Stomach (tissue), 8 donors: ENCODE measurements at regions not wholly inside any gene's neighbourhood (a gene's known extent, or its start where the extent isn't known, plus 50 kb on each side); places are given as distances from the start of the nearest gene placed in this dataset.

Source experiments
- DNase-seq, 2 donors: peaks; one replicate each; pipeline versions ENCODE4 v3.0.0 to v3.0.0-alpha.2; 2013 to 2019
- H3K27ac ChIP-seq, 5 donors: fragments of 200-600 bp in 4 of 5; sonication (generic) in 4 of 5; one replicate each; pipeline ENCODE4 v1.5.1; 2013 to 2019; ENCODE audit warnings: mild to moderate bottlenecking in 1 of 5, moderate library complexity in 1 of 5
- H3K27me3 ChIP-seq, 3 donors: fragments of 200-600 bp; sonication (generic); one replicate each; pipeline ENCODE4 v1.5.1; 2017 to 2019; ENCODE audit warnings: mixed run types in 1 of 3
- H3K36me3 ChIP-seq, 4 donors: fragments of 200-600 bp; sonication (generic); 1 replicate in 3 of 4; 2 replicates in 1 of 4; pipeline ENCODE4 v1.5.1; 2016 to 2019
- H3K4me1 ChIP-seq, 4 donors: fragments of 200-600 bp; sonication (generic); one replicate each; pipeline ENCODE4 v1.5.1; 2016 to 2019
- H3K4me3 ChIP-seq, 4 donors: fragments of 200-600 bp; sonication (generic) in 3 of 4; one replicate each; pipeline ENCODE4 v1.5.1; 2016 to 2019; ENCODE audit warnings: mild to moderate bottlenecking in 1 of 4
- H3K9me3 ChIP-seq, 4 donors: fragments of 200-600 bp; sonication (generic); one replicate each; pipeline ENCODE4 v1.5.1; 2016 to 2019
- EP300 ChIP-seq: sonication (generic); formaldehyde crosslinking; IDR thresholded peaks from one replicate; pipeline ENCODE4 v1.6.1; 2017; ENCODE audit warnings: antibody characterized with exemption
- POLR2A ChIP-seq, 4 donors: fragments of 450-650 bp; IDR thresholded peaks; one replicate each; pipeline ENCODE4 v1.6.1; 2016; ENCODE audit warnings: antibody characterized with exemption in 4 of 4, control low read depth in 2 of 4, mild to moderate bottlenecking in 1 of 4, moderate library complexity in 1 of 4
- POLR2AphosphoS5 ChIP-seq, 3 donors: sonication (generic); formaldehyde crosslinking; IDR thresholded peaks; one replicate each; pipeline ENCODE4 v1.6.1; 2016; ENCODE audit warnings: antibody characterized with exemption in 3 of 3
- WGBS, 5 donors: extraction: QIAGEN DNeasy Blood & Tissue Kit in 3 of 5; methylation state at CpG; one replicate each; pipeline versions ENCODE4 v1.1.5 to v1.1.7; 2013 to 2018; 5-methylcytosine and 5-hydroxymethylcytosine counted together
- intact Hi-C: fragments of 100-400 bp; cut with DNase I; formaldehyde crosslinking; loops from one replicate; pipeline ENCODE4 v1.15.1; 2023; ENCODE audit warnings: low total_unique reads
- TF ChIP-seq, protein P1 (sequence below), 7 experiments: fragments of 450-650 bp in 4 of 7; fragments of 200-600 bp in 3 of 7; sonication (generic) in 3 of 7; IDR thresholded peaks; one replicate each; pipeline ENCODE4 v1.5.1; 2016 to 2019; ENCODE audit warnings: antibody characterized with exemption in 7 of 7, control low read depth in 2 of 7, mild to moderate bottlenecking in 1 of 7
- donor health status: healthy with polysubstance abuse.
- donor health status: Bipolar disorder and iron deficiency.
- donor health status: healthy.

DNA sequence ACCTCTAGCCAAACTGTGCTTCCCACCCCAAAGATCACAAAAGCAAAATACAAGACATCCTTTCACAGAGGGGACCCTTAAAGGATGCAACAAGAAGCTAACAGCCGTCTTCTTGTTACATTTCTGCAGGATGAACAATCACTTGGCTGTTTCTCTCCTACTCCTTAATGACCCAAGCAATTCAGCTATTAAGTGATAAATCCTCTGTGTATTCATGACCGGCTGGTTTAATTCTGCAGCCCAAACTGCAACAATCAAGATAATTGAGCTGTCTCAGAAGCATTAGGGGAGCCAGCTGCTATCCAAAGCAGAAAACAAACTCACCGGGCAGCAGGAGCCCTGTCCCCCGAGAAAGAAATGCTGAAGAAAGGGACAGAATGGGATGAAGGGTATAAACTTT, 85.9 kb upstream of the ACSL4 start:
- TF ChIP-seq POLR2A (IDR thresholded peaks at IDR 0.05) (no peak), POLR2AphosphoS5 (IDR thresholded peaks at IDR 0.05) (no peak), EP300 (no peak)
- TF ChIP-seq, protein P1, sequence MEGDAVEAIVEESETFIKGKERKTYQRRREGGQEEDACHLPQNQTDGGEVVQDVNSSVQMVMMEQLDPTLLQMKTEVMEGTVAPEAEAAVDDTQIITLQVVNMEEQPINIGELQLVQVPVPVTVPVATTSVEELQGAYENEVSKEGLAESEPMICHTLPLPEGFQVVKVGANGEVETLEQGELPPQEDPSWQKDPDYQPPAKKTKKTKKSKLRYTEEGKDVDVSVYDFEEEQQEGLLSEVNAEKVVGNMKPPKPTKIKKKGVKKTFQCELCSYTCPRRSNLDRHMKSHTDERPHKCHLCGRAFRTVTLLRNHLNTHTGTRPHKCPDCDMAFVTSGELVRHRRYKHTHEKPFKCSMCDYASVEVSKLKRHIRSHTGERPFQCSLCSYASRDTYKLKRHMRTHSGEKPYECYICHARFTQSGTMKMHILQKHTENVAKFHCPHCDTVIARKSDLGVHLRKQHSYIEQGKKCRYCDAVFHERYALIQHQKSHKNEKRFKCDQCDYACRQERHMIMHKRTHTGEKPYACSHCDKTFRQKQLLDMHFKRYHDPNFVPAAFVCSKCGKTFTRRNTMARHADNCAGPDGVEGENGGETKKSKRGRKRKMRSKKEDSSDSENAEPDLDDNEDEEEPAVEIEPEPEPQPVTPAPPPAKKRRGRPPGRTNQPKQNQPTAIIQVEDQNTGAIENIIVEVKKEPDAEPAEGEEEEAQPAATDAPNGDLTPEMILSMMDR (IDR thresholded peaks at IDR 0.05): no peak
- Histone ChIP-seq H3K27ac (peak overlapping the region in 1 of 5 donors; percentile 32), H3K36me3 (no peaks in the 10 kb centered on the region), H3K27me3 (peaks cover 0 to 4% (median 0%) of the 10 kb centered on the region in 3 donors), H3K4me1 (no peaks in the 10 kb centered on the region), H3K9me3 (no peaks in the 10 kb centered on the region), H3K4me3 (no peak overlapping the region)
- DNase-seq: peak in 1 of 2 donors; percentile 35
- 46 to 72% (median 64%) methylated on average over 4 of the region's 4 CpGs for WGBS, 5 donors
- intact Hi-C loops: no loop called here

DNA sequence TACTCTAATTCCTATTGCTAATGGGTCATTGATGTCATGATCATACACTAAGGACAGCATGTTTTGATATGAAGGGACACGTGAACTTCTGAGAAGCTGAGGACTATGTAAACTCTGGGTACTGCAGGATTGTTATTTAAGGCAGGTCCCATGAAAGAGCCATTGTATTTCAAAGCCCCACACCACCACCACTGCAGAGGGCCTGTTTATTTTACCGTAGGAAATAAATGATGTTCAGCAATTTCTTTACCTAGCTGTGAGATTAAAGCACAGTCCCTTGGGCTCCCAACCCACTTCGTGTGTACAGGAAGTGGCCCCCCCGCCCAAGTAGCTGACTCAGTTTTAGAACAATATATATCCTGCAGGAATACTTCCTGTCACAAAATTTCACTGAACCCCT, 89.8 kb upstream of the ACSL4 start:
- no peaks in the 10 kb centered on the region for H3K4me1 ChIP-seq
- no peaks in the 10 kb centered on the region for H3K36me3 ChIP-seq
- 15 to 42% (median 22%) methylated on average over 4 of the region's 4 CpGs for WGBS, 5 donors
- peak overlapping the region in 1 of 5 donors; percentile 5 for H3K27ac ChIP-seq
- intact Hi-C loops: no loop called here
- H3K9me3 ChIP-seq: no peaks in the 10 kb centered on the region
- no peak for TF ChIP-seq POLR2A (IDR thresholded peaks at IDR 0.05)
- TF ChIP-seq EP300: no peak
- no peak for TF ChIP-seq POLR2AphosphoS5 (IDR thresholded peaks at IDR 0.05)
- DNase-seq: peak in 1 of 2 donors; percentile 24
- no peak overlapping the region for H3K4me3 ChIP-seq
- H3K27me3 ChIP-seq: peaks cover 0 to 3% (median 0%) of the 10 kb centered on the region in 3 donors

DNA sequence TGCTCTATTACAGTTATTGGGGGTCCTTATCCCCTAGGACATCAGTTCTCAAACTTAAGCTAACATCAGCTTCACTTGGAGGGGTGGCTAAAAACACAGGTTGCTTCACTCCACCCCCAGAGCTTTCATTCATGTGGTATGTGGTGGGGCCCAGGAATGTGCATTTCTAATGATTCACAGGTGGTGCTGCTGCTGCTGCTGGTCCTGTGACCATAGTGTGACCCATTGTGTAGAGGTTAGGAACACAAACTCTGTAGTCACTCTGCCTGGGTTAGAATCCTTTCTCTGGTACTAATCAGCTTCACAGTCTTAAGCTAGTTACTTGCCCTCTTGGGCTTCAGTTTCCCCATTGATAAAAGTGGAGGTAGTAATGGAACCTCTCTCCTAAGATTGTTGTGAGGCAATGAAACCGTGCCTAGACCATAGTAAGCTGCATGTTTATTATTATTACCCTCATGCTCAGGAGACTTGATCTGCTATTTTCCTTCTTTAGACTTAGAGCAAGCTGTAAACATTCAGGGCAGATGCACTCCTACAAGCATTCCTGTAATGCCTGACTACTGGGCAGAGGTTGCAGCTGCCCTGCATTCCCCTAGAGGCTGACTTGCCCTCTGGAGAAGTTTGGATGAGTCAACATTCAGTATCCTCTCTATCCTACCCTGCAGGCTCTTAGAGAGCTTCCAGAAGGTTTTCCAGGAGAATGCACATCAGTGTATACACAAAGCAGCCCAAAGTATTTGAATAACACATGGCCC, 94.1 kb upstream of the ACSL4 start:
- H3K27me3 ChIP-seq: peaks cover 0 to 6% (median 0%) of the 10 kb centered on the region in 3 donors
- WGBS, 5 donors: 55 to 72% (median 70%) methylated on average over 1 of the region's 1 CpG
- no peak overlapping the region for H3K4me3 ChIP-seq
- TF ChIP-seq, protein P1 (IDR thresholded peaks at IDR 0.05): no peak
- TF ChIP-seq EP300 (no peak), POLR2AphosphoS5 (IDR thresholded peaks at IDR 0.05) (no peak), POLR2A (IDR thresholded peaks at IDR 0.05) (no peak)
- no peaks in the 10 kb centered on the region for H3K36me3 ChIP-seq
- H3K4me1 ChIP-seq: peaks cover 0 to 7% (median 0%) of the 10 kb centered on the region in 4 donors
- no peak overlapping the region for H3K27ac ChIP-seq
- intact Hi-C loops: no loop called here
- H3K9me3 ChIP-seq: no peaks in the 10 kb centered on the region
- DNase-seq: no peak

DNA sequence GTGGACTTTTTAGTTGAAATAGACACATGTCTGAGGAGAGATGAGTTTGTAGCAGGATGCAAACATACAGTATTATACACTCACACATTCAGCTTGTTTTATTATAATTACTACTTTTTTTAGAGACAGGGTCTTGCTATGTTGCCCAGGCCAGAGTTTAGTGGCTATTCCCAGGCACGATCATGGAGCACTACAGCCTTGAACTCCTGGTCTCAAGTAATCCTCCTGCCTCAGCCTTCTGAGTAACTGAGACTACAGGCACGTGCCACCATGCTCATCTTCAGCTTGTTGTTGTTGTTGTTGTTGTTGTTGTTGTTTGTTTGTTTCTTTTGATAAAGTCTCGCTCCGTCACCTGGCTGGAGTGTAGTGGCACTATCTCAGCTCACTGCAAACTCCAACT, 94.7 kb upstream of the ACSL4 start:
- H3K4me3 ChIP-seq: no peak overlapping the region
- H3K27me3 ChIP-seq: peaks cover 0 to 6% (median 0%) of the 10 kb centered on the region in 3 donors
- H3K9me3 ChIP-seq: no peaks in the 10 kb centered on the region
- H3K27ac ChIP-seq: peak overlapping the region in 1 of 5 donors; percentile 39
- 76 to 94% (median 91%) methylated on average over 4 of the region's 4 CpGs for WGBS, 5 donors
- no peaks in the 10 kb centered on the region for H3K36me3 ChIP-seq
- peaks cover 0 to 7% (median 0%) of the 10 kb centered on the region in 4 donors for H3K4me1 ChIP-seq
- intact Hi-C loops: no loop called here
- DNase-seq: no peak
- TF ChIP-seq, protein P1 (IDR thresholded peaks at IDR 0.05): no peak
- no peak for TF ChIP-seq EP300
- no peak for TF ChIP-seq POLR2AphosphoS5 (IDR thresholded peaks at IDR 0.05)
- TF ChIP-seq POLR2A (IDR thresholded peaks at IDR 0.05): no peak
